Hepatocyte (in vitro differentiated cells): ENCODE measurements at regions not wholly inside any gene's neighbourhood (a gene's known extent, or its start where the extent isn't known, plus 50 kb on each side); places are given as distances from the start of the nearest gene placed in this dataset.

ENCODE experiments used
- DNase-seq: peaks from one replicate; pipeline ENCODE4 v3.0.0-alpha.2; 2016; ENCODE audit warnings: low spot score
- H2AFZ ChIP-seq: fragments of 200-600 bp; sonication (generic); 2 replicates; pipeline ENCODE4 v1.6.0; 2016; ENCODE audit warnings: antibody characterized with exemption, mild to moderate bottlenecking
- H3K27ac ChIP-seq: fragments of 200-600 bp; sonication (generic); 2 replicates; pipeline ENCODE4 v1.5.1; 2016; ENCODE audit warnings: mild to moderate bottlenecking
- H3K27me3 ChIP-seq: fragments of 200-600 bp; sonication (generic); 2 replicates; pipeline ENCODE4 v1.6.1; 2016
- H3K36me3 ChIP-seq: fragments of 200-600 bp; sonication (generic); replicated peaks from 2 replicates; pipeline ENCODE4 v1.5.1; 2016; ENCODE audit warnings: low read depth; ENCODE audit not compliant: insufficient read depth
- H3K4me1 ChIP-seq: fragments of 200-600 bp; sonication (generic); 2 replicates; pipeline ENCODE4 v1.5.1; 2016; ENCODE audit warnings: mild to moderate bottlenecking, moderate library complexity; ENCODE audit not compliant: insufficient read depth
- H3K4me2 ChIP-seq: fragments of 200-600 bp; sonication (generic); 2 replicates; pipeline ENCODE4 v1.6.0; 2016
- H3K4me3 ChIP-seq: fragments of 200-600 bp; sonication (generic); 2 replicates; pipeline ENCODE4 v1.5.1; 2016; ENCODE audit warnings: mild to moderate bottlenecking
- H3K79me2 ChIP-seq: fragments of 200-600 bp; sonication (generic); 2 replicates; pipeline ENCODE4 v1.6.0; 2017; ENCODE audit warnings: mild to moderate bottlenecking
- H3K9me2 ChIP-seq: fragments of 200-600 bp; sonication (generic); replicated peaks from 2 replicates; pipeline ENCODE4 v1.6.0; 2017; ENCODE audit warnings: mild to moderate bottlenecking; ENCODE audit not compliant: insufficient read depth
- H3K9me3 ChIP-seq: fragments of 200-600 bp; sonication (generic); 2 replicates; pipeline ENCODE4 v1.5.1; 2016; ENCODE audit warnings: low read depth, mild to moderate bottlenecking
- H4K20me1 ChIP-seq: fragments of 200-600 bp; sonication (generic); 2 replicates; pipeline ENCODE4 v1.6.0; 2016; ENCODE audit warnings: mild to moderate bottlenecking; ENCODE audit not compliant: insufficient read depth, poor library complexity, severe bottlenecking
- CTCF ChIP-seq: fragments of 200-600 bp; sonication (generic); IDR thresholded peaks from 2 replicates; pipeline ENCODE4 v1.5.1; 2016; ENCODE audit warnings: antibody characterized with exemption, mild to moderate bottlenecking; ENCODE audit not compliant: poor library complexity
- EZH2 ChIP-seq: fragments of 200-600 bp; sonication (generic); IDR thresholded peaks from 2 replicates; pipeline ENCODE4 v1.6.1; 2016; ENCODE audit warnings: antibody characterized with exemption, mild to moderate bottlenecking, borderline replicate concordance
- EZH2phosphoT487 ChIP-seq: fragments of 200-600 bp; sonication (generic); IDR thresholded peaks from one replicate; pipeline ENCODE4 v1.6.1; 2018; ENCODE audit warnings: antibody characterized with exemption, mild to moderate bottlenecking, low read depth, moderate library complexity; ENCODE audit not compliant: unreplicated experiment, severe bottlenecking
- WGBS: methylation state at CpG from one replicate; pipeline ENCODE4 v1.1.6; 2016; ENCODE audit warnings: low lambda C conversion rate; ENCODE audit errors: missing lambda C conversion rate; 5-methylcytosine and 5-hydroxymethylcytosine counted together

- no peaks in the 10 kb centered on the region for H3K9me2 ChIP-seq
- no peak overlapping the region for H2AFZ ChIP-seq
- no peak for TF ChIP-seq EZH2
- no peak for TF ChIP-seq EZH2phosphoT487
- TF ChIP-seq CTCF = no peak
- no peaks in the 10 kb centered on the region for H3K36me3 ChIP-seq
- H3K9me3 ChIP-seq = no peaks in the 10 kb centered on the region
- WGBS = 57% methylated on average over 7 of the region's 7 CpGs
- no peaks in the 10 kb centered on the region for H3K4me1 ChIP-seq
- H3K79me2 ChIP-seq = no peaks in the 10 kb centered on the region
- H3K27me3 ChIP-seq = no peaks in the 10 kb centered on the region
- H3K4me2 ChIP-seq = no peak overlapping the region
- H3K4me3 ChIP-seq = no peak overlapping the region
- DNase-seq = no peak
- no peak overlapping the region for H3K27ac ChIP-seq
- H4K20me1 ChIP-seq = no peaks in the 10 kb centered on the region
Measured at GRCh38 chr15:37586976-37587375, 347.5 kb upstream of the TMCO5A start.

GRCh38 chr15:37594417-37594816 lies 340.0 kb upstream of the TMCO5A start:
- DNase-seq = no peak
- Histone ChIP-seq H2AFZ (no peak overlapping the region), H3K9me3 (no peaks in the 10 kb centered on the region), H3K79me2 (no peaks in the 10 kb centered on the region), H3K4me2 (no peak overlapping the region), H4K20me1 (no peaks in the 10 kb centered on the region), H3K27me3 (no peaks in the 10 kb centered on the region), H3K9me2 (no peaks in the 10 kb centered on the region), H3K4me1 (peaks cover 4% of the 10 kb centered on the region), H3K4me3 (no peak overlapping the region), H3K27ac (no peak overlapping the region), H3K36me3 (no peaks in the 10 kb centered on the region)
- TF ChIP-seq EZH2 (no peak), EZH2phosphoT487 (no peak), CTCF (no peak)
- 62% methylated on average over 2 of the region's 2 CpGs for WGBS

DNA sequence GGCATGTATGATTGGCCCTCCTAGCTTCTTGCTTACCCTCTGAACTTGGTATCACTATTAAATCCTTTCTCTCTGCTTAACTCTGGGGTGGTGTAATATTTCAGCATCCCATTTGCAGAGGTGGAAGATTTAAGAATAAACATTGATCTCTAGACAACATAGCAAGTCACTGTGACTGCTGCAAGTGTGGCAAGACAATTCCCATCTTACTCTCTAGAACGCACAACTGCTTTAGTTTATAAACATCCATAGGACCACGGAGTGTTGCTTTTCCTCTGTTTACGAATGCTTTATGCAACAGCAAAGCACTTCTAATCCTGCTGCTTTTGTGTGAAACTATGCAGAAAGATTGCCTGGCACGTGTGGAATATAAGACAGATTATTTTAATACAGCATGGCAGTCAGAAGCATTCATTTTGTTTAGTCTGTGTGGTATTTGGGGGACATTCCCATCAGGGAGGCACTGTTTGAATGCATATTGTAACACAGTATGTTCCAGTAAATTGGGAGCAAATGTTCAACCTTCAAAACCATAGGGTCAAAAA lies 338.9 kb upstream of the TMCO5A start:
- Histone ChIP-seq H3K9me3 (no peaks in the 10 kb centered on the region), H3K9me2 (no peaks in the 10 kb centered on the region), H4K20me1 (no peaks in the 10 kb centered on the region), H3K4me2 (peak overlapping the region; percentile 5), H3K4me3 (no peak overlapping the region), H3K27me3 (no peaks in the 10 kb centered on the region), H3K4me1 (peaks cover 4% of the 10 kb centered on the region), H3K79me2 (no peaks in the 10 kb centered on the region), H3K36me3 (no peaks in the 10 kb centered on the region), H3K27ac (no peak overlapping the region), H2AFZ (no peak overlapping the region)
- no peak for DNase-seq
- TF ChIP-seq EZH2 = no peak
- no peak for TF ChIP-seq CTCF
- TF ChIP-seq EZH2phosphoT487 = no peak
- WGBS = 33% methylated on average over 4 of the region's 4 CpGs

- no peak overlapping the region for H3K4me3 ChIP-seq
- no peak for DNase-seq
- 78% methylated on average over 7 of the region's 7 CpGs for WGBS
- H3K27me3 ChIP-seq = no peaks in the 10 kb centered on the region
- no peak overlapping the region for H3K4me2 ChIP-seq
- H3K4me1 ChIP-seq = peaks cover 4% of the 10 kb centered on the region
- TF ChIP-seq EZH2phosphoT487 (no peak), EZH2 (no peak), CTCF (no peak)
- H4K20me1 ChIP-seq = no peaks in the 10 kb centered on the region
- H3K9me3 ChIP-seq = no peaks in the 10 kb centered on the region
- H3K9me2 ChIP-seq = no peaks in the 10 kb centered on the region
- no peaks in the 10 kb centered on the region for H3K79me2 ChIP-seq
- no peak overlapping the region for H3K27ac ChIP-seq
- no peak overlapping the region for H2AFZ ChIP-seq
- no peaks in the 10 kb centered on the region for H3K36me3 ChIP-seq
Measured at GRCh38 chr15:37599156-37599555, 335.3 kb upstream of the TMCO5A start.
